Nephron (organoid): ENCODE measurements at regions not wholly inside any gene's neighbourhood (a gene's known extent, or its start where the extent isn't known, plus 50 kb on each side); places are given as distances from the start of the nearest gene placed in this dataset.

Source experiments
- H3K27ac Mint-ChIP-seq, 3 experiments: 2 replicates each; pipeline ENCODE4 v1.8.0; 2020; ENCODE audit warnings: mixed read lengths in 3 of 3, mild to moderate bottlenecking in 2 of 3, moderate library complexity in 1 of 3
- H3K27me3 Mint-ChIP-seq: 2 replicates; pipeline ENCODE4 v1.8.0; 2021; ENCODE audit warnings: low read depth, mild to moderate bottlenecking, moderate library complexity, mixed read lengths
- H3K36me3 Mint-ChIP-seq: 2 replicates; pipeline ENCODE4 v1.8.0; 2020; ENCODE audit warnings: low read depth, mixed read lengths
- H3K4me1 Mint-ChIP-seq: 2 replicates; pipeline ENCODE4 v1.8.0; 2020; ENCODE audit warnings: mixed read lengths
- H3K4me3 Mint-ChIP-seq, 3 experiments: 2 replicates each; pipeline ENCODE4 v1.8.0; 2020; ENCODE audit warnings: mild to moderate bottlenecking in 3 of 3, mixed read lengths in 3 of 3, moderate library complexity in 2 of 3
- H3K9me3 Mint-ChIP-seq: 2 replicates; pipeline ENCODE4 v1.8.0; 2020; ENCODE audit warnings: mixed read lengths
- TF ChIP-seq, protein P1 (sequence below), 3 experiments: fragments of 200-600 bp; sonication (generic); IDR thresholded peaks; one replicate each; pipeline ENCODE4 v1.5.0; 2021; ENCODE audit warnings: antibody characterized with exemption in 3 of 3; ENCODE audit not compliant: unreplicated experiment in 3 of 3

DNA sequence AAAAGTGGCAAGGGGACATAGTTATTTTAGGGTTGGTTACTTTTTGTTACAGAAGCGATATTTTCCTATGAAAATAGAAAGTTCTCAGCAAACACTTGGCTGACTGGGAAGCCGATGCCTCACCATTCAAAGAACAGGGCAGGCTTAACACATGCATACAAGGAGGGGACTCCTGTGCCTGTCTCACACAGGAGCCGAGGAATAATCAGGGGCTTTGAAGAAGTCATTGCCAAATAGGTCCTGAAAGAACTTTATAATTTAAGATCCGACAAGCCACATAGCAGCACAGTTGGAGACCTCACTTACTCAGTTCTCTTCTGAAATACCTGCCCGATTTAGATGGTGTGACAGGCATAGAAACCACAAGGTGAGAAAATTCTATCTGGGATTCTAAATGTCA, 389.8 kb downstream of the EMP1 start:
- Mint-ChIP-seq H3K36me3 (no peaks in the 10 kb centered on the region), H3K27me3 (peaks cover 4% of the 10 kb centered on the region), H3K9me3 (no peaks in the 10 kb centered on the region), H3K4me1 (peaks cover 4% of the 10 kb centered on the region), H3K4me3 (no peak overlapping the region), H3K27ac (no peak overlapping the region)
- TF ChIP-seq, protein P1, sequence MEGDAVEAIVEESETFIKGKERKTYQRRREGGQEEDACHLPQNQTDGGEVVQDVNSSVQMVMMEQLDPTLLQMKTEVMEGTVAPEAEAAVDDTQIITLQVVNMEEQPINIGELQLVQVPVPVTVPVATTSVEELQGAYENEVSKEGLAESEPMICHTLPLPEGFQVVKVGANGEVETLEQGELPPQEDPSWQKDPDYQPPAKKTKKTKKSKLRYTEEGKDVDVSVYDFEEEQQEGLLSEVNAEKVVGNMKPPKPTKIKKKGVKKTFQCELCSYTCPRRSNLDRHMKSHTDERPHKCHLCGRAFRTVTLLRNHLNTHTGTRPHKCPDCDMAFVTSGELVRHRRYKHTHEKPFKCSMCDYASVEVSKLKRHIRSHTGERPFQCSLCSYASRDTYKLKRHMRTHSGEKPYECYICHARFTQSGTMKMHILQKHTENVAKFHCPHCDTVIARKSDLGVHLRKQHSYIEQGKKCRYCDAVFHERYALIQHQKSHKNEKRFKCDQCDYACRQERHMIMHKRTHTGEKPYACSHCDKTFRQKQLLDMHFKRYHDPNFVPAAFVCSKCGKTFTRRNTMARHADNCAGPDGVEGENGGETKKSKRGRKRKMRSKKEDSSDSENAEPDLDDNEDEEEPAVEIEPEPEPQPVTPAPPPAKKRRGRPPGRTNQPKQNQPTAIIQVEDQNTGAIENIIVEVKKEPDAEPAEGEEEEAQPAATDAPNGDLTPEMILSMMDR (IDR thresholded peaks at IDR 0.05; ENCODE audit: unreplicated experiment in 3 of 3) = no peak

GRCh38 chr12:13584541-13584940, 388.0 kb downstream of the EMP1 start:
- Mint-ChIP-seq H3K27ac (no peak overlapping the region), H3K36me3 (no peaks in the 10 kb centered on the region), H3K27me3 (peaks cover 4% of the 10 kb centered on the region), H3K9me3 (no peaks in the 10 kb centered on the region), H3K4me3 (no peak overlapping the region), H3K4me1 (peaks cover 4% of the 10 kb centered on the region)
- TF ChIP-seq, protein P1 (IDR thresholded peaks at IDR 0.05; ENCODE audit: unreplicated experiment in 3 of 3) = no peak

DNA sequence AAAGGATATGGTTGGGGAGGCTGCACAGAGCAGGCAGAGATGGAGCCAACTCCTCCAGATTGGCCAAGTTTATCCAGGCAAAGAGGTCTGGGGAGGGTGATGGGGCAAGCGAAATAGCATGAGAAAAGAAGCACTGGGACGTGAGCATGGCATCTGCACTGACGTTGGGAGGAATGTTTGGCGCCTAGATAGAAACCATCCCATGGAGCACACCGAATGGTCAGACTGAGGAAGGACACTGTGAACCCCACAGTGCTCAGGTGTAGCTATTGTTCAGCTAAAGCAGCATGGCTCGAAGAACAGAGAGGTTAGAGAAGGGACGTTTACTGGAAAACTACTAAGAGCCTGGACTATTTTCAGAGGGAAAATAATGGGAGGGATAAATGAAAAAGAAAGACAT, 387.1 kb downstream of the EMP1 start:
- Mint-ChIP-seq H3K27ac (no peak overlapping the region), H3K36me3 (no peaks in the 10 kb centered on the region), H3K4me3 (no peak overlapping the region), H3K9me3 (no peaks in the 10 kb centered on the region), H3K4me1 (peaks cover 6% of the 10 kb centered on the region), H3K27me3 (peaks cover 4% of the 10 kb centered on the region)
- TF ChIP-seq, protein P1 (IDR thresholded peaks at IDR 0.05; ENCODE audit: unreplicated experiment in 3 of 3) = no peak

- no peaks in the 10 kb centered on the region for H3K9me3 Mint-ChIP-seq
- no peaks in the 10 kb centered on the region for H3K36me3 Mint-ChIP-seq
- peaks cover 5% of the 10 kb centered on the region for H3K4me1 Mint-ChIP-seq
- peaks cover 4% of the 10 kb centered on the region for H3K27me3 Mint-ChIP-seq
- H3K27ac Mint-ChIP-seq = no peak overlapping the region
- no peak overlapping the region for H3K4me3 Mint-ChIP-seq
- TF ChIP-seq, protein P1 (IDR thresholded peaks at IDR 0.05; ENCODE audit: unreplicated experiment in 3 of 3) = no peak
These were observed 385.9 kb downstream of the EMP1 start for GRCh38 chr12:13582421-13582820.

GRCh38 chr12:13581031-13581430, 384.5 kb downstream of the EMP1 start:
- Mint-ChIP-seq H3K9me3 (no peaks in the 10 kb centered on the region), H3K27me3 (peaks cover 4% of the 10 kb centered on the region), H3K36me3 (no peaks in the 10 kb centered on the region), H3K27ac (no peak overlapping the region), H3K4me3 (no peak overlapping the region), H3K4me1 (peaks cover 5% of the 10 kb centered on the region)
- TF ChIP-seq, protein P1 (IDR thresholded peaks at IDR 0.05; ENCODE audit: unreplicated experiment in 3 of 3) = no peak

GRCh38 chr12:13580206-13580605, 383.7 kb downstream of the EMP1 start:
- Mint-ChIP-seq H3K9me3 (no peaks in the 10 kb centered on the region), H3K4me1 (peaks cover 5% of the 10 kb centered on the region), H3K27me3 (peaks cover 4% of the 10 kb centered on the region), H3K36me3 (no peaks in the 10 kb centered on the region), H3K27ac (no peak overlapping the region), H3K4me3 (no peak overlapping the region)
- TF ChIP-seq, protein P1 (IDR thresholded peaks at IDR 0.05; ENCODE audit: unreplicated experiment in 3 of 3) = no peak
